Fibroblast of pulmonary artery (primary cell): ENCODE measurements at regions not wholly inside any gene's neighbourhood (a gene's known extent, or its start where the extent isn't known, plus 50 kb on each side); places are given as distances from the start of the nearest gene placed in this dataset.

Experiments
- DNase-seq: peaks from one replicate; pipeline ENCODE4 v3.0.0-alpha.2; 2010; ENCODE audit warnings: low read depth
- H3K4me3 ChIP-seq: replicated peaks from 2 replicates; pipeline ENCODE4 v1.5.1; 2011; ENCODE audit warnings: low read depth, mild to moderate bottlenecking, control low read depth, low read length, moderate library complexity
- CTCF ChIP-seq: IDR thresholded peaks from 2 replicates; pipeline ENCODE4 v1.5.1; 2011; ENCODE audit warnings: mild to moderate bottlenecking, control low read depth, low read length, inconsistent platforms; ENCODE audit errors: missing control alignments

- no peak for DNase-seq
- no peak overlapping the region for H3K4me3 ChIP-seq
- no peak for TF ChIP-seq CTCF
Observed at GRCh38 chr5:158351485-158352125, 492.7 kb upstream of the CLINT1 start.

DNA sequence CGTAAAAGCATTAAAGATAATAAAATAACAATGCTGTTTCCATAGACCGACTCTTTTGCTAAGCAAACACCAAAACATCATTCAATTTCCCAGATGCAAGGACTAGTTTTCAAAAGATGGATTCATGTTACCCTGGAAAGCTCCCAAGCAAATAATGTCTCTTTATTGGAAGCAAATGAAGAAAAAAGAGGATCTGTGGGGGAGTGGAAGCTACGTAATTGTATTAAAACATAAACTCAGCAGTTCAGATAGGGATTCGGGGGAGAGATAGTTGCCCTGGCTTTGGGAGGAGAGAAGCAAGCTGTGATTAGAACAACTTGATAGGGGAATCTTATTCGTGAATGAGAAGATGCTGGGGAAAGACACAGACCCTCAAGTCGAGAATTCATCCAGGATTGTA is 491.0 kb upstream of the CLINT1 start:
- peak; percentile 25 for DNase-seq
- TF ChIP-seq CTCF, result no peak
- no peak overlapping the region for H3K4me3 ChIP-seq

- H3K4me3 ChIP-seq, result no peak overlapping the region
- no peak for TF ChIP-seq CTCF
- no peak for DNase-seq
Observed at GRCh38 chr5:158344376-158344775, 485.4 kb upstream of the CLINT1 start.

DNA sequence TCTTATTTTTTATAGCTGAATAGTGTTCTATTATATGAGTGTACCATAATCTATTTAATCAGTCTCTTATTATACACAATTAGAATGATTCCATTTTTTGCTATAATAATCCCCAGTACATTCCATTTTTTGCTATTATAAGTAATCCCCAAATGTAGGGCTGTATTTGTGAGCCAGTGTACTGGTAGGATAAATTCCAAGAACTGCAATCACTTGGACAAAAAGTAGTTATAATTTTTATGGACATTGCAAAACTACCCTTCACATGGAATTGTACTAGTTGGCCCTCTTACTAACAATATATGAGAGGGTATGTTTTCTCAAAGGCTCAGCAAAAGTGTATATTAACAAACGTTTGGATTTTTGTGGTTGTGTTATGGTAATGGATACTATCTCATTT is 481.7 kb upstream of the CLINT1 start:
- no peak overlapping the region for H3K4me3 ChIP-seq
- no peak for DNase-seq
- no peak for TF ChIP-seq CTCF

GRCh38 chr5:158326256-158326655 is 467.3 kb upstream of the CLINT1 start:
- TF ChIP-seq CTCF, result no peak
- DNase-seq, result no peak
- H3K4me3 ChIP-seq, result no peak overlapping the region

DNA sequence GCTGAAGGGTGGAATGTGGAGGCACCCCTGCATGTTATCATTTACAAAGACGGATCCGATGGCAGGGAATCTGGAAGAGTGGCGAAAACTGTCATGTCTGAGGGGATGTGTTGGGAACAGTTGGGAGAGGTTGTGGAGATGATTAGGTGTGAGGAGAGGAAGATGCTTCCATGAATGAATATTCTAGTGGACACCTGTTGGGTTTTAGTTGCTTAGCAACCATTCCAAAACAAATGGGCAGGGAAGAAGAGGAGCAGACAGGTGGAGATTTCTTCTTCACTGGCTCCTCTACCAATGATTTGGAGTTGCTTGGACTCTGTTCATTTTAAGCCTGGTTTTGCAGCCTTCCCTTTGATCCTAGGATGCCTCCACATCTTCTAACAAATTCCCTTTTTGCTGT is 465.3 kb upstream of the CLINT1 start:
- no peak for TF ChIP-seq CTCF
- no peak overlapping the region for H3K4me3 ChIP-seq
- DNase-seq, result no peak

GRCh38 chr5:158322620-158323019 is 463.7 kb upstream of the CLINT1 start:
- no peak for DNase-seq
- no peak overlapping the region for H3K4me3 ChIP-seq
- no peak for TF ChIP-seq CTCF
